ENCODE measurements at regions not wholly inside any gene's neighbourhood (a gene's known extent, or its start where the extent isn't known, plus 50 kb on each side); places are given as distances from the start of the nearest gene placed in this dataset.

GRCh38 chr11:110830344-110830743, 118.1 kb upstream of the ARHGAP20 start:
- Histone ChIP-seq H3K79me2 (ENCODE audit: insufficient read depth, low read length) (no peaks in the 10 kb centered on the region), H3K4me1 (ENCODE audit: control insufficient read depth in 1 of 2, insufficient read depth in 2 of 2, low read length in 2 of 2) (no peaks in the 10 kb centered on the region), H3K4me2 (ENCODE audit: low read length) (no peak overlapping the region), H3K36me3 (ENCODE audit: control insufficient read depth in 1 of 2, insufficient read depth in 2 of 2, low read length in 2 of 2) (no peaks in the 10 kb centered on the region), H4K20me1 (ENCODE audit: insufficient read depth) (no peaks in the 10 kb centered on the region), H3K9me3 (ENCODE audit: control insufficient read depth in 1 of 2, insufficient read depth in 1 of 2, low read depth in 1 of 2, low read length in 2 of 2) (no peaks in the 10 kb centered on the region), H3K27me3 (ENCODE audit: insufficient read depth, low read length) (peaks cover 37% of the 10 kb centered on the region), H3K9me2 (ENCODE audit: insufficient read depth) (no peaks in the 10 kb centered on the region), H3K27ac (ENCODE audit: low read depth, low read length) (no peak overlapping the region), H3K9ac (ENCODE audit: low read length) (no peak overlapping the region), H2AFZ (ENCODE audit: low read depth, low read length, poor library complexity, severe bottlenecking) (no peak overlapping the region), H3K4me3 (replicated peaks in 1 of 2; ENCODE audit: low read depth in 1 of 2, low read length in 2 of 2) (no peak overlapping the region)
- no TSS peak for BruUV-seq (replicated peaks)
- ChIA-PET RAD21 (ENCODE audit: low non-redundant PET in 1 of 2, low total read pairs in 2 of 2, uncharacterized antibody in 2 of 2, unreplicated experiment in 2 of 2) (no interaction called here), CTCF (no interaction called here), POLR2A (no interaction called here)
- intact Hi-C loops (cut with micrococcal nuclease) = no loop called here
- TF ChIP-seq EGR1 (IDR thresholded peaks at IDR 0.05; ENCODE audit: low read depth) (no peak), MAX (IDR thresholded peaks at IDR 0.05) (no peak), EZH2 (IDR thresholded peaks at IDR 0.05) (no peak), ATF3 (IDR thresholded peaks at IDR 0.05) (no peak), CBX3 (IDR thresholded peaks at IDR 0.05; ENCODE audit: low read depth) (no peak), POLR2A (IDR thresholded peaks at IDR 0.05; ENCODE audit: borderline replicate concordance, extremely low read depth, insufficient read depth, insufficient read length) (no peak), RAD21 (IDR thresholded peaks at IDR 0.05; ENCODE audit: low read depth) (no peak), FOSL1 (IDR thresholded peaks at IDR 0.05; ENCODE audit: low read depth) (no peak), YY1 (IDR thresholded peaks at IDR 0.05; ENCODE audit: extremely low read depth, insufficient replicate concordance, low read depth, low read length) (no peak), CEBPB (IDR thresholded peaks at IDR 0.05; ENCODE audit: low read depth) (no peak), POLR2AphosphoS5 (IDR thresholded peaks at IDR 0.05; ENCODE audit: low read depth, low read length) (no peak), SP1 (IDR thresholded peaks at IDR 0.05; ENCODE audit: low read depth) (no peak), SRF (IDR thresholded peaks at IDR 0.05; ENCODE audit: low read depth) (no peak), ZBTB33 (IDR thresholded peaks at IDR 0.05; ENCODE audit: extremely low read depth, insufficient replicate concordance, low read length) (no peak), CTCF (IDR thresholded peaks at IDR 0.05 in 2 of 3, conservative IDR thresholded peaks at IDR 0.05 in 1 of 3; ENCODE audit: borderline replicate concordance in 1 of 3, insufficient read depth in 1 of 3, low read depth in 2 of 3, low read length in 2 of 3) (no peak), ZFX (IDR thresholded peaks at IDR 0.05) (no peak), JUND (IDR thresholded peaks at IDR 0.05) (no peak)
- ATAC-seq (no peak), DNase-seq (ENCODE audit: low read depth, low spot score) (no peak)
